Ovary (tissue), 7 donors: ENCODE measurements at regions not wholly inside any gene's neighbourhood (a gene's known extent, or its start where the extent isn't known, plus 50 kb on each side); places are given as distances from the start of the nearest gene placed in this dataset.

Experiments
- DNase-seq, 5 donors: peaks; one replicate each; pipeline ENCODE4 v3.0.0-alpha.2; 2019 to 2020
- H3K27ac ChIP-seq, 2 donors: fragments of 200-600 bp; one replicate each; pipeline versions ENCODE4 v1.5.1 to v1.8.0; 2019 to 2022
- H3K27me3 ChIP-seq: fragments of 200-600 bp; one replicate; pipeline ENCODE4 v1.8.0; 2022
- H3K36me3 ChIP-seq: fragments of 200-600 bp; sonication (generic); one replicate; pipeline ENCODE4 v1.5.1; 2019
- H3K4me1 ChIP-seq: one replicate; pipeline ENCODE4 v1.8.1; 2013; ENCODE audit warnings: mild to moderate bottlenecking, moderate library complexity; ENCODE audit not compliant: insufficient read depth
- H3K4me3 ChIP-seq: fragments of 200-600 bp; sonication (generic); one replicate; pipeline ENCODE4 v1.5.1; 2017
- H3K9me3 ChIP-seq, 2 donors: fragments of 200-600 bp in 1 of 2; sonication (generic) in 1 of 2; one replicate each; pipeline versions ENCODE4 v1.5.1 to v1.8.1; 2013 to 2019; ENCODE audit warnings: mild to moderate bottlenecking in 1 of 2, moderate library complexity in 1 of 2
- CTCF ChIP-seq, 3 donors: fragments of 450-650 bp in 2 of 3; fragments of 200-600 bp in 1 of 3; IDR thresholded peaks; one replicate each; pipeline versions ENCODE4 v1.5.1 to v1.8.0; 2016 to 2022; ENCODE audit warnings: antibody characterized with exemption in 3 of 3, mild to moderate bottlenecking in 1 of 3
- EP300 ChIP-seq: sonication (generic); formaldehyde crosslinking; IDR thresholded peaks from one replicate; pipeline ENCODE4 v1.6.1; 2017; ENCODE audit warnings: antibody characterized with exemption
- POLR2A ChIP-seq: fragments of 450-650 bp; IDR thresholded peaks from one replicate; pipeline ENCODE4 v1.6.1; 2017; ENCODE audit warnings: antibody characterized with exemption, mild to moderate bottlenecking, moderate library complexity
- whole genome bisulfite sequencing, 3 donors: extraction: QIAGEN DNeasy Blood & Tissue Kit in 1 of 3; methylation state at CpG; one replicate each; pipeline versions ENCODE4 v1.1.5 to v1.1.7; 2013 to 2017; 5-methylcytosine and 5-hydroxymethylcytosine counted together
- intact Hi-C, 4 donors: fragments of 100-400 bp; cut with DNase I; formaldehyde crosslinking; loops; one replicate each; pipeline versions ENCODE4 v1.11.0 to v1.15.1; 2022 to 2023
- donor health status: DM: no; HTN: no; CAD: no; lungs with moderate emphysema.
- donor health status: DM: no; HTN: no; CAD: no.
- donor health status: Bipolar disorder and iron deficiency.
- donor health status: DM: no; HTN: no; CAD: no.
- donor health status: DM: yes; HTN: yes; CAD: no.

DNA sequence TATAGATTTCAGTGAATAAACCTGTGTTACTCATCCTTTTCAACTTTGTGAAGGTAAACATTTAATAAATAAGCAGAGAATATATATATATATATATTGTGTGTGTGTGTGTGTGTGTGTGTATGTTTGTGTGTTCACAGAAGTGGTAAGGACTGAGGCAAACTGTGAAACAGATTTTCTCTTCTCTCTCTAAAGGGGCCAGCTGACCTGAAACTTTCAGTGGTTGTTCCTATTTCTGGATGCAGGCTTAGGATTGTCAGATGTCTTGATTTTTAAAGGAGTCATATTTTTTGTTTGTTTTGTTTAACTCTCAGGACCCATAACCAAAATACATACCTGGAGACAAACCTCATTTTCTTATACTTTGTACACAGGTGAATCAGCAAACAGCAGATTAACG is 714.9 kb upstream of the MEF2C start:
- WGBS, 3 donors = 74 to 79% (median 76%) methylated on average over 1 of the region's 1 CpG
- H3K9me3 ChIP-seq = no peaks in the 10 kb centered on the region
- no peak overlapping the region for H3K4me3 ChIP-seq
- H3K36me3 ChIP-seq = no peaks in the 10 kb centered on the region
- DNase-seq = no peak
- intact Hi-C loops = no loop called here
- no peak for TF ChIP-seq POLR2A
- TF ChIP-seq CTCF (IDR thresholded peaks at IDR 0.05) = no peak
- no peak for TF ChIP-seq EP300
- no peak overlapping the region for H3K27ac ChIP-seq
- no peaks in the 10 kb centered on the region for H3K4me1 ChIP-seq
- no peaks in the 10 kb centered on the region for H3K27me3 ChIP-seq

- Histone ChIP-seq H3K36me3 (no peaks in the 10 kb centered on the region), H3K9me3 (no peaks in the 10 kb centered on the region), H3K4me3 (no peak overlapping the region), H3K27ac (no peak overlapping the region), H3K4me1 (no peaks in the 10 kb centered on the region), H3K27me3 (no peaks in the 10 kb centered on the region)
- intact Hi-C loops = no loop called here
- TF ChIP-seq EP300 (no peak), POLR2A (no peak), CTCF (IDR thresholded peaks at IDR 0.05) (no peak)
- DNase-seq = no peak
- 42 to 82% (median 73%) methylated on average over 2 of the region's 2 CpGs for WGBS, 3 donors
Measured at GRCh38 chr5:89596821-89597220, 713.8 kb upstream of the MEF2C start.

DNA sequence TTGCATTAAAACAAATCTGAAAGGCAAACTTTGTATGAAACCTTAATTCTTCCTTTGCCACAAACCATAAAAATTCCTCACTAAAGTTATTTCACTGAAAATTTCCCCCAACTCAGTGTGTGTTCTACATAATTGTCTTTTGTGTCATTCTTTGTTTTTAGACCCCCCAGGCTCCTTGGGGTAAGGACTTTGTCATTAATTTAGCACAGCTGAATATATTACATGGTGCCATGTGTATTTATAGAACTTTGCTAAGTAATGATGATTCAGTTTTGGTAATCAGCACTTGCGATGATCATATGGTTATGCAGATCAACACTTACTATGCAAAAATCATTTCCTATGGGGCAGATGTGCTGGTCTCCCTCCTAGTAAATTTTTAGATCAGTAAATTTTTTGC is 712.1 kb upstream of the MEF2C start:
- Histone ChIP-seq H3K4me1 (no peaks in the 10 kb centered on the region), H3K36me3 (no peaks in the 10 kb centered on the region), H3K4me3 (no peak overlapping the region), H3K9me3 (no peaks in the 10 kb centered on the region), H3K27me3 (no peaks in the 10 kb centered on the region), H3K27ac (no peak overlapping the region)
- no peak for DNase-seq
- 92 to 94% (median 94%) methylated on average over 1 of the region's 1 CpG for WGBS, 3 donors
- TF ChIP-seq POLR2A (no peak), CTCF (IDR thresholded peaks at IDR 0.05) (no peak), EP300 (no peak)
- intact Hi-C loops = no loop called here

DNA sequence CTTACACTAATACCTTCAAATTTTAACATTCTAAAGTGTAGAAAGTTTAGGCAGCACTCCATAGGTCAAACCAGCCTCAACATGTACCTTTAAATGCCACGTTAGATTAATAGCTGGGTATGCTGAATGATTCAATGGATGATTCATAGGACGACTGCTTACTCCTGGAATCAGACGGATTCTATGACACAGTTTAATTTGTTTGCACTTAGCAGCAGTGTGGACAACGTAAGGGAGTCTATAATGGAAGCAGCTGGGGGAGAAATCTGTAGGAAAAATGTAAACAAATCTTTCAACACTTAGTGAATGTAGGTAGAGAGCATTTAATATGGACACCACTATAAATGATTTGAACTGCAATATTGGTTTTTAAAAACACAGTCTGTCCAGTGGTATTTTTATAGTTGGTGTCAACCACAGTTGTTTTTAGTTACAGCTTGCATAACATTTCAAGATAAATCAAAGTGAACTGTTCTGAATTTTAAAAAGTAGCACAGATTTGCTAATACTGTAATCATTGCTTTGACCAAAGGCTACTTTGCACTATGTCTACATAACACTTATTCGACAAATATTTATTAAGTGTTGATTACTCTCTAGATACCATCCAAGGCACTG is 701.5 kb upstream of the MEF2C start:
- H3K27ac ChIP-seq = no peak overlapping the region
- intact Hi-C loops = no loop called here
- no peaks in the 10 kb centered on the region for H3K36me3 ChIP-seq
- TF ChIP-seq CTCF (IDR thresholded peaks at IDR 0.05) (no peak), EP300 (no peak)
- no peak overlapping the region for H3K4me3 ChIP-seq
- H3K9me3 ChIP-seq = no peaks in the 10 kb centered on the region
- H3K27me3 ChIP-seq = no peaks in the 10 kb centered on the region
- 45 to 48% (median 47%) methylated on average over 5 of the region's 5 CpGs for WGBS, 3 donors
- no peaks in the 10 kb centered on the region for H3K4me1 ChIP-seq
- no peak for DNase-seq

DNA sequence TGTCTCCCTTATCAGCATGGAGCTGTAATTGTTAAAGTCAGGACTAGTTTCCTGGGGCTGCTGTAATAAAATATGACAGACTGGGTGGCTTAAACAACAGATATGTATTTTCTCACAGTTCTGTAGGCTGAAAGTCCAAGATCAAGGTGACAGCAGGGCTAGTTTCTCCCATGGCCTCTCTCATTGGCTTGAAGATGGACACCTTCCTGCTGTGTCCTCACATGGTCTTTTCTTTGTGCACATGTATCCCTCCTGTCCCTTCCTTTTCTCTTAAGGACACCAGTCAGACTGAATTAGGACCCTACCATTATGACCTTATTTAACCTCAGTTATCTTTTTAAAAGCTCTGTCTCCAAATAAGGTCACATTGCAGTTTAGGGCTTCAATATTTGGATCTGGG is 700.5 kb upstream of the MEF2C start:
- Histone ChIP-seq H3K27me3 (no peaks in the 10 kb centered on the region), H3K27ac (no peak overlapping the region), H3K36me3 (no peaks in the 10 kb centered on the region), H3K9me3 (no peaks in the 10 kb centered on the region), H3K4me1 (no peaks in the 10 kb centered on the region), H3K4me3 (no peak overlapping the region)
- intact Hi-C loops = no loop called here
- DNase-seq = no peak
- TF ChIP-seq EP300 = no peak
- no peak for TF ChIP-seq CTCF (IDR thresholded peaks at IDR 0.05)
- TF ChIP-seq POLR2A = no peak
